GM19455 (cell line): ENCODE measurements at regions not wholly inside any gene's neighbourhood (a gene's known extent, or its start where the extent isn't known, plus 50 kb on each side); places are given as distances from the start of the nearest gene placed in this dataset.

ENCODE experiments used
- ATAC-seq: cut with Tn5 transposase; IDR thresholded peaks from one replicate; pipeline ENCODE4 v1.9.1; 2021; ENCODE audit not compliant: unreplicated experiment

GRCh38 chr6:155968921-155969320 lies 513.3 kb upstream of the NOX3 start:
- ATAC-seq = no peak

- ATAC-seq = no peak
These were observed 511.7 kb upstream of the NOX3 start for GRCh38 chr6:155967322-155967721.

DNA sequence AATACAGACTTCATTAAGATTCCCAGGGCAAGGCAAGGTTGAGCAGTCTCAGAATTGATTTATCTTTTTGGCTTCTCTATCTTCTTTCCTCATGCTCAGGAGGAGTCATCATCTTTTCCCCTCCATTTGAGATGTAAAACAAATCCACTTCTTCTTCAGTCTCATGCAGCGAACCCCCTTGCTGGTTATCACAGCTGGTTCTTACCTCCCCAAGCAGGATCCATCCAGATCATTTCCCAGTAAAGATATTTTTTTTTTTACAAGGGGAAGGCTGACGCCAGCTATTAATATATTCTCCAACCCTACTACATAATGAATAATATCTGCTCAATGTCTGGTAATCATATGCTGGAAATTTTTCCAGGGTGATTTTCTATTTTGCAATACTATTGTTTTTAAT lies 508.9 kb upstream of the NOX3 start:
- no peak for ATAC-seq

DNA sequence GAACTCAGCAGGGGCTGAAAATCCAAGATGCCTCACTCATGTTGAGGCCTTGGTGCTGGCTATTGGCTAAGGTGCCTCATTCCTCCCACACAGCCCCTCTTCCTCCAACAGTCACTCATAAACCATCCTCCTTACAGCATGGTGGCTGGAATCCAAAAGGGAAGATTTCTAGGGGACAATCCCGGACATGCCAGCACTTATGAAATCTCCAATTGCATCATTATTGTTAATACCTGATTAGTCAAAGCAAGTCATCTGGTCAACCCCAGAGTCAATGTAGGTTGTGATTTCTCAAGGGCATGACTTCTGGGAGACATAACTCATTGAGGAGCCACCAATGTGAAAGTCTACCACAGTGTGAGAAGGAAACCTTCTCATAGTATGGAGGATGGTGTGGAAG lies 506.6 kb upstream of the NOX3 start:
- no peak for ATAC-seq

GRCh38 chr6:155959898-155960495 lies 504.4 kb upstream of the NOX3 start:
- no peak for ATAC-seq

GRCh38 chr6:155958550-155958949 lies 502.9 kb upstream of the NOX3 start:
- ATAC-seq = no peak

GRCh38 chr6:155955038-155955437 lies 499.4 kb upstream of the NOX3 start:
- ATAC-seq = no peak

- no peak for ATAC-seq
These were observed 498.5 kb upstream of the NOX3 start for GRCh38 chr6:155954149-155954548.

GRCh38 chr6:155949256-155949655 lies 493.6 kb upstream of the NOX3 start:
- no peak for ATAC-seq

- no peak for ATAC-seq
These were observed 491.2 kb upstream of the NOX3 start for GRCh38 chr6:155946860-155947259.

- no peak for ATAC-seq
These were observed 488.0 kb upstream of the NOX3 start for GRCh38 chr6:155943635-155944034.

DNA sequence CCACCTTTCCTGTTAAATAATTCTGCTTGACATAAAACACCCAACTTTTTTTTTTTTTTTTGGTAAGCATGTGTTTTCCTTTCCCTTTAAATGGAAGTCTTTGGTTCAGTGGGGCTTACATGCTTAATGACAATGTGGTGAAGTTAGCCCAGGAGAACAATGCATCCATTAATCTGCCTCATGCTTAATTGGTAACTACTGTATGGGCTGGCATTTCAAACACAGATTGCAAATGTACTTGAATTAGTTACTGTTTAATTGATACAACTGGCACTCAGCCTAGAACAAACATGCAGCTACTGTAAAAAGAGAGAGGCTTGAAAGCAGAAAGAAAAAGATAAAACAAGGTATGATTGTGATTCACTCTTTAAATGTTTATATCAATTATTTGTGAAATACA lies 483.6 kb upstream of the NOX3 start:
- no peak for ATAC-seq

- ATAC-seq = no peak
These were observed 480.9 kb upstream of the NOX3 start for GRCh38 chr6:155936551-155936950.

DNA sequence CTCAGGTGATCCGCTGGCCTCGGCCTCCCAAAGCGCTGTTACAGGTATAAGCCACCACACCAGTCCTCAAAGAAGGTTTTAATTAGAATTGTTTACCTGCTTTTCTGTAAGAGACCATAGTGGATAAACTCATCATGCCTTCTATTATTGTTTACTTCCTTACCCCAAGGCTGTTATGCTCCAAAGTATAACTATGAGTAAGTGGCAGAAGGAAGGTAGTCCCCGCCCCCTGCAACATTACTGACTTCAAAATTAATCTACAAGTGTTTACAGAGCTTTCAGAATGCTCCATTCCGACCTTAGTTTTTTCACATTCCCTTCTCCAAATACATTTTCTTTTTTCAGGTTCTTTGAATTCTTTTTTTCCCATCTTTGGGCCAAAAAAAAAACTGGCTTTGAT lies 480.5 kb upstream of the NOX3 start:
- ATAC-seq = no peak

GRCh38 chr6:155916846-155917624 lies 461.4 kb upstream of the NOX3 start:
- no peak for ATAC-seq

GRCh38 chr6:155915651-155916050 lies 460.0 kb upstream of the NOX3 start:
- ATAC-seq = no peak

DNA sequence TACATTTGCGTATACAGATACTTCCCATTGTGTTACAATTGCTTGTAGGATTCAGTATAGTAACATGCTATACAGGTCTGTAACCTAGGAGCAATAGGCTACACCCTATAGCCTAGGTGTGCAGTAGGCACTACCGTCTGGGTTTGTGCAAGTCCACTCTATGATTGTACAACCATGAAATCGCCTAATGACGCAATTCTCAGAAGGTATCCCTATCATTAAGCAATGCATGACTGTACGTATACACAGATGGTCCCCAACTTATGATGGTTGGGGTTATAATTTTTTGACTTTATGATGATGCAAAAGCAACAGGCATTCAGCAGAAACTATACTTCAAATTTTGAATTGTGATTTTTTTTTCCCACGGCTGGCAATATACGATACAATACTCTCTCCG lies 458.2 kb upstream of the NOX3 start:
- ATAC-seq = no peak

- no peak for ATAC-seq
These were observed 454.1 kb upstream of the NOX3 start for GRCh38 chr6:155909710-155910109.

- ATAC-seq = no peak
These were observed 440.0 kb upstream of the NOX3 start for GRCh38 chr6:155895641-155896040.

DNA sequence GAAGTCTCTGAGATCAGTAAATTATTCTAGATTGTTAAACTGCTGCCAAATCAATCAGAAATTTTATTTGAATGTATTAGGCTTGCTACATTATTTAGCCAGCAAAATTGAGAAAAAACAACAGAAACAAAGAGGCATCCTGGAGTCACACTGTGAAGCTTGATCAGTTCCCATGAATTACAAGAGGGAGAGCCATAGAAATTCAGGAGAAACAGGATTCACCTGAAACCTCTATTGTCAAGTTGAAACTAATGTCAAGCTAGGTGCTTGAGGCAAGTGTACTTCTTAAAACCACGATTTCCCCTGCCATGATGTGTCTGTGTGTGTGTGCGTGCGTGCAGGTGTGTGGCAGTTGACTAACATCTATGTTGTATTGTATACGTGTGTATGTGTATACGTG lies 439.1 kb upstream of the NOX3 start:
- no peak for ATAC-seq

GRCh38 chr6:155894262-155894661 lies 438.6 kb upstream of the NOX3 start:
- ATAC-seq = no peak

DNA sequence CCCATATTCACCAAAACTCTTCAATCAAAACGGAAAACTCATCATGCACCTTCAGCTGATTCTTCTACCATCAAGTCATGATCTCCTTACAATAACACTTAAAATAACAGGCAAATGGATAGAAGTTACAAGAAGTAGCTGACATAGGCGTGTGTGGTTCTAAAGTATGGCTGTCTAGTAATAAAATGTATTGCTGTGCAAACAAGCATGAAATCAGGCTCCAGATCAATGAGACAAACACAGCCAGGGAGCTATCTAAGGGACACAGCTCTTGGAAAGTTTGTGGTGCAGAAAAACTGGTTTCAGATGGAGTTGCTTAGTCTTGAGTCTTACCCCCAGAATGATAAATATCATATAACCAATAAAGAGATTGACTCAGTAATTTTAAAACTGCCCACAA lies 434.8 kb upstream of the NOX3 start:
- ATAC-seq = no peak

- no peak for ATAC-seq
These were observed 433.8 kb upstream of the NOX3 start for GRCh38 chr6:155889410-155889809.
